Testis (tissue), 2 donors: ENCODE measurements at regions not wholly inside any gene's neighbourhood (a gene's known extent, or its start where the extent isn't known, plus 50 kb on each side); places are given as distances from the start of the nearest gene placed in this dataset.
"Not testable (repeated sequence)": the region's sequence is repeated elsewhere in the genome, so short reads cannot be mapped to it uniquely, and the experiment has no call there.

Source experiments
- DNase-seq: peaks from one replicate; pipeline ENCODE4 v3.0.0-alpha.2; 2019
- H3K27ac ChIP-seq, 2 donors: fragments of 200-600 bp; sonication (generic); one replicate each; pipeline ENCODE4 v1.5.1; 2019
- H3K27me3 ChIP-seq: fragments of 200-600 bp; sonication (generic); one replicate; pipeline ENCODE4 v1.5.1; 2019
- H3K36me3 ChIP-seq: fragments of 200-600 bp; sonication (generic); one replicate; pipeline ENCODE4 v1.5.1; 2017; ENCODE audit warnings: low read depth; ENCODE audit errors: missing control alignments
- H3K4me1 ChIP-seq: fragments of 200-600 bp; sonication (generic); one replicate; pipeline ENCODE4 v1.5.1; 2019
- H3K4me3 ChIP-seq, 2 donors: fragments of 200-600 bp; sonication (generic); one replicate each; pipeline ENCODE4 v1.5.1; 2017 to 2019
- H3K9me3 ChIP-seq: fragments of 200-600 bp; sonication (generic); one replicate; pipeline ENCODE4 v1.5.1; 2017
- CTCF ChIP-seq, 3 experiments: fragments of 450-650 bp in 2 of 3; fragments of 200-600 bp in 1 of 3; sonication (generic) in 1 of 3; IDR thresholded peaks; one replicate each; pipeline ENCODE4 v1.5.1; 2016 to 2019; ENCODE audit warnings: antibody characterized with exemption in 3 of 3, mild to moderate bottlenecking in 2 of 3, moderate library complexity in 1 of 3
- POLR2A ChIP-seq: fragments of 450-650 bp; IDR thresholded peaks from one replicate; pipeline ENCODE4 v1.6.1; 2017; ENCODE audit warnings: antibody characterized with exemption, mild to moderate bottlenecking, moderate library complexity
- WGBS, 2 donors: methylation state at CpG; one replicate each; pipeline ENCODE4 v1.1.5; 2018; 5-methylcytosine and 5-hydroxymethylcytosine counted together
- intact Hi-C: fragments of 100-400 bp; cut with DNase I; formaldehyde crosslinking; loops from one replicate; pipeline ENCODE4 v1.15.1; 2023; ENCODE audit warnings: low total_unique reads

- intact Hi-C loops: no loop called here
- no peaks in the 10 kb centered on the region for H3K4me1 ChIP-seq
- no peak overlapping the region for H3K27ac ChIP-seq
- WGBS, 2 donors: 84 to 89% methylated on average over 7 of the region's 7 CpGs
- no peaks in the 10 kb centered on the region for H3K36me3 ChIP-seq
- DNase-seq: no peak
- TF ChIP-seq POLR2A (no peak), CTCF (IDR thresholded peaks at IDR 0.05) (no peak)
- H3K27me3 ChIP-seq: no peaks in the 10 kb centered on the region
- no peaks in the 10 kb centered on the region for H3K9me3 ChIP-seq
- no peak overlapping the region for H3K4me3 ChIP-seq
These were observed 1365.3 kb downstream of the NCAM2 start for GRCh38 chr21:22363504-22363903.

GRCh38 chr21:22364163-22364562 is 1366.0 kb downstream of the NCAM2 start:
- Histone ChIP-seq H3K4me1 (no peaks in the 10 kb centered on the region), H3K4me3 (no peak overlapping the region), H3K36me3 (no peaks in the 10 kb centered on the region), H3K9me3 (no peaks in the 10 kb centered on the region), H3K27ac (no peak overlapping the region), H3K27me3 (no peaks in the 10 kb centered on the region)
- 92 to 98% methylated on average over 5 of the region's 5 CpGs for WGBS, 2 donors
- intact Hi-C loops: no loop called here
- TF ChIP-seq CTCF (IDR thresholded peaks at IDR 0.05): no peak
- no peak for DNase-seq

GRCh38 chr21:22374218-22374969 is 1376.2 kb downstream of the NCAM2 start:
- Histone ChIP-seq H3K27me3 (no peaks in the 10 kb centered on the region), H3K4me3 (no peak overlapping the region), H3K27ac (no peak overlapping the region), H3K36me3 (no peaks in the 10 kb centered on the region), H3K9me3 (no peaks in the 10 kb centered on the region), H3K4me1 (no peaks in the 10 kb centered on the region)
- TF ChIP-seq CTCF (IDR thresholded peaks at IDR 0.05): no peak
- TF ChIP-seq POLR2A: no peak
- no peak for DNase-seq
- 29 to 38% methylated on average over 7 of the region's 7 CpGs for WGBS, 2 donors
- intact Hi-C loops: no loop called here

- H3K36me3 ChIP-seq, H3K4me3 ChIP-seq, intact Hi-C loops, H3K9me3 ChIP-seq, H3K4me1 ChIP-seq, H3K27ac ChIP-seq, H3K27me3 ChIP-seq, DNase-seq: not testable (repeated sequence)
- 97% methylated on average over 3 of the region's 3 CpGs for WGBS, 2 donors
These were observed 1379.6 kb downstream of the NCAM2 start for GRCh38 chr21:22377795-22378194.

- no peak for DNase-seq
- Histone ChIP-seq H3K4me1 (no peaks in the 10 kb centered on the region), H3K36me3 (no peaks in the 10 kb centered on the region), H3K4me3 (no peak overlapping the region), H3K9me3 (no peaks in the 10 kb centered on the region), H3K27me3 (no peaks in the 10 kb centered on the region), H3K27ac (no peak overlapping the region)
- intact Hi-C loops: no loop called here
- no peak for TF ChIP-seq CTCF (IDR thresholded peaks at IDR 0.05)
- no peak for TF ChIP-seq POLR2A
These were observed 1395.1 kb downstream of the NCAM2 start for GRCh38 chr21:22393324-22393723.
